LNCAP (cell line): ENCODE measurements at regions not wholly inside any gene's neighbourhood (a gene's known extent, or its start where the extent isn't known, plus 50 kb on each side); places are given as distances from the start of the nearest gene placed in this dataset.

Experiments
- TF ChIP-seq, protein P1 (sequence below): fragments of 450-650 bp; IDR thresholded peaks from 2 replicates; pipeline ENCODE4 v1.5.1; 2017; ENCODE audit warnings: mild to moderate bottlenecking

- TF ChIP-seq, protein P1, sequence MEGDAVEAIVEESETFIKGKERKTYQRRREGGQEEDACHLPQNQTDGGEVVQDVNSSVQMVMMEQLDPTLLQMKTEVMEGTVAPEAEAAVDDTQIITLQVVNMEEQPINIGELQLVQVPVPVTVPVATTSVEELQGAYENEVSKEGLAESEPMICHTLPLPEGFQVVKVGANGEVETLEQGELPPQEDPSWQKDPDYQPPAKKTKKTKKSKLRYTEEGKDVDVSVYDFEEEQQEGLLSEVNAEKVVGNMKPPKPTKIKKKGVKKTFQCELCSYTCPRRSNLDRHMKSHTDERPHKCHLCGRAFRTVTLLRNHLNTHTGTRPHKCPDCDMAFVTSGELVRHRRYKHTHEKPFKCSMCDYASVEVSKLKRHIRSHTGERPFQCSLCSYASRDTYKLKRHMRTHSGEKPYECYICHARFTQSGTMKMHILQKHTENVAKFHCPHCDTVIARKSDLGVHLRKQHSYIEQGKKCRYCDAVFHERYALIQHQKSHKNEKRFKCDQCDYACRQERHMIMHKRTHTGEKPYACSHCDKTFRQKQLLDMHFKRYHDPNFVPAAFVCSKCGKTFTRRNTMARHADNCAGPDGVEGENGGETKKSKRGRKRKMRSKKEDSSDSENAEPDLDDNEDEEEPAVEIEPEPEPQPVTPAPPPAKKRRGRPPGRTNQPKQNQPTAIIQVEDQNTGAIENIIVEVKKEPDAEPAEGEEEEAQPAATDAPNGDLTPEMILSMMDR, result no peak
These were observed 800.1 kb downstream of the TFAP2A start for GRCh38 chr6:9614778-9615177.

DNA sequence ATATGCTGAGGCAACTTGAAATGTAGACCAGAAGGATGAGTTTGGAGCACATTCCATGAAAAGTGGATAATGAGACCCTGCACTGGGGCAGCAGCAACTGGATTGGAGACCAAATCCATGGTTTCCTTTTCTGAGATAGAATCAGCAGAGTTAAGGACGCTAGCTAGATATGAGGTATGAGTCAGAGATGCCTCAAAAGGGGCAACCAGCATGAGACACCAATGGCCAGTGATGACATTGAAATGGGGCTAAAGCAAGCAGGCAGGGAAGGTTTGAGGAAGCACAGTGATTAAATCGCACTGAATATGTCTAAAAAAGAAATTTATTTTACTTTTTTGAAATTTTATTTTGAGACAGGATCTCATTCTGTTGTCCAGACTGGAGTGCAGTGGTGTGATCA lies 802.4 kb downstream of the TFAP2A start:
- TF ChIP-seq, protein P1, result no peak

GRCh38 chr6:9610620-9611415 lies 804.1 kb downstream of the TFAP2A start:
- TF ChIP-seq, protein P1, result peak; percentile 43; the same call in 1 of the 2 replicates

DNA sequence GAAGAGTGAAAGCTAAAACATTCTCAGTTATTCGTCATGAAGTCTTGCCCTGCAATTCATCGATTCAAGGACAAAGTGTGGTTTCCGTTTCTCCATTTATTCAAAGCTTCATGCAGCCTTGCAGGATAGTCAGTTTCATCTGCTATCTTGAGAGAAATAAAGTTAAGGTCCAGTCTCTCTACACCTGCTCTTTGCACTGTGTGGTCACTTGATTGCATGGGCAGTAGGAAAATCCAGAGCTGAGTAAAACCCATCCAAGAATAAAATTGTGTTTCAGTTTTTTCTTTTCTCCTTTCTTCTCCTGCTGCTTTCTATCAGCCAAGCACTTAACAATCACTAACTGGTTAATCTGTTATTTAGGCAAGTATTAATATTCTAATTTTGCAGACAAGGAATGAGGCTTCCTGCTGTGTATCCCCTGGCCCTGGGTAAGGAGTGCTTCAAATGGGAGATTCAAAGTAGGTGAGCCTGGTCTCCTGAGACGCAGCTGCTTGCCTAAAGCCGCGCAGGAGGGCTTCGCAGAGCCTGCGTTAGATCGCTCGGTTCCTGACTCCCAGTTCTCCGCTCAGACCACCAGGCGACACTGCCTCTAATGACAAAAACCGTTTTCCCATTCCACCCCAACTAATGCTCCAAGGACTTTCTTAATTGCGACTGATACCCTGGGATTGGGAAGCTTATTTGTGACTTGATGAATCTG lies 808.3 kb downstream of the TFAP2A start:
- TF ChIP-seq, protein P1, result no peak

DNA sequence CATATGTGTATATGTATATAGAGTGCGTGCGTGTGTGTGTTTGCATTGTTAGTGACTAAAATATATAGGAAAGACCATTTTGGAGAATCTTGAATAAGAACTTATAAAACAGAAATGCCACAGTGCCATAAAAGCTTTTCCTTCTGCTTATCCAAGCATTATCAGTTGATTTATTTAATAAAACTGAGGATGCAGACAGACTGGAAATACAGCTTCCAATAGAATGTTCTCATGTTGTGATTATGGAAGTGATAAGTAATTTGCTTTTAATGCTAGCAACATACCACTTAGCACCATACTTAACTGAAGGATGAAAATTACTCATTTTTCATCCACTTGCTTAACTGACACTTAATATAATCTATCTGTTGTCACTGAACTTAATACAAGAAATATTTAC lies 820.1 kb downstream of the TFAP2A start:
- TF ChIP-seq, protein P1, result no peak

GRCh38 chr6:9593554-9593953 lies 821.3 kb downstream of the TFAP2A start:
- TF ChIP-seq, protein P1, result no peak

GRCh38 chr6:9583753-9584352 lies 831.0 kb downstream of the TFAP2A start:
- TF ChIP-seq, protein P1, result peak; percentile 26; the same call in 1 of the 2 replicates
